Stomach (tissue), 4 donors: ENCODE measurements at regions not wholly inside any gene's neighbourhood (a gene's known extent, or its start where the extent isn't known, plus 50 kb on each side); places are given as distances from the start of the nearest gene placed in this dataset.

Experiments
- CTCF ChIP-seq, 7 experiments: fragments of 450-650 bp in 4 of 7; fragments of 200-600 bp in 3 of 7; sonication (generic) in 3 of 7; IDR thresholded peaks; one replicate each; pipeline ENCODE4 v1.5.1; 2016 to 2019; ENCODE audit warnings: antibody characterized with exemption in 7 of 7, control low read depth in 2 of 7, mild to moderate bottlenecking in 1 of 7
- EP300 ChIP-seq: sonication (generic); formaldehyde crosslinking; IDR thresholded peaks from one replicate; pipeline ENCODE4 v1.6.1; 2017; ENCODE audit warnings: antibody characterized with exemption
- POLR2A ChIP-seq, 4 donors: fragments of 450-650 bp; IDR thresholded peaks; one replicate each; pipeline ENCODE4 v1.6.1; 2016; ENCODE audit warnings: antibody characterized with exemption in 4 of 4, control low read depth in 2 of 4, mild to moderate bottlenecking in 1 of 4, moderate library complexity in 1 of 4

DNA sequence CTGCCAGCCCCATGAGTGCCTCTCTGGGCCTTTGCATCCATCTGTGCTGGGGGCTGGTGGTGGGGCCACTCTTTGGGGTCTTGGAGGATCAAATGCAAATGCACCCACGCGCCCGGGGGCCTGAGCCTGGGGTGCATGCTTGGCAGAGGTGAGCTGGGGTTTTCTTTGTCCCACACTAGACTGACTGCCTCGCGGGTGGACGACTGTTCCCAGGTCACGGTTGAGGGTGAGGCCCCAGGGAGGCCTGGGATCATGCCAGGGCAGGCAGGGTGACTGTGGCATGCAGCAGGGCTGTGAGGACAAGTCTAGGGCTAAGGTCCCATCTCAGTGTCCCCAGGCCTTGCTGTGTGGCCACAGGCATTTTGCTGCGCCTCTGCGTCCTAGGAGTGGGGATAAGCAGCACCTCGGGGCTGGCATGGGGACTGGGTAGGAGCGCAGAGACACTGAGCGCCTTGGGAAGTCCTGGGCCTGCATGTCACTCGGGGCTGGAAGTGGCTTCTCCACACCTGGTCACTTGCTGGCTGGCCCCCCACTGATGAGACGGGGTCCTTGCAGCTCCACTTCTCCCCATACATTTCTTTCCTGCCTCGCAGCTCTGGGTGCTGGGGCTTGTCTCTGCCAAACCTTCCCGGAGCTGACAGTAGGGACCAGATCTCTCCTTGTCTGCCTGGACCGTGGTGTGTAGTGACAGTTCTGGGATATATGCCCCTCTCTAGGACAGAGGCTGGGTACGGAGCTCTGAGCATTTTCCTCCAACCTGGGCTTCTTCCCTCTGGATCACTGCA lies 133.1 kb downstream of the CTTN start:
- no peak for TF ChIP-seq CTCF (IDR thresholded peaks at IDR 0.05)
- TF ChIP-seq POLR2A (IDR thresholded peaks at IDR 0.05): no peak
- no peak for TF ChIP-seq EP300
